ENCODE measurements at regions not wholly inside any gene's neighbourhood (a gene's known extent, or its start where the extent isn't known, plus 50 kb on each side); places are given as distances from the start of the nearest gene placed in this dataset.

DNA sequence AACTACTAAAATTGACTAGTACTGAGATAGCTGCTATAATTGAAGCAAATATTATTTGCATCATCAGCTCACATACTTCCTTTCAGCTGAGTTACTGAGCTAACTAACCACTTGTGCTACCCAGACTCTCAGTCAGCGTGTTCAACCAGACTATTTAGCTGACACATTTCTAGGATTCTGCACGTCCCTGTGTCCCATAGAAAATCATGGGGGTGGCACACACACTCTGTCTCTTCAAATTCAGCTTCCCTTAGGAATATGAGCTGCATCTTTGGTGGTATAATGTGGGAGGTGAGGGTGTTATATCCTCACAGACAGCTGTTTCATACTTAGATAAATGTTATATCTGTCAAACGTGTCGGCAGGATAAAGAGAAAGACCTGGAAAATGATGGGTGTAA, 424.0 kb downstream of the CDH2 start:
- no peak overlapping the region for H3K4me3 ChIP-seq (ENCODE audit: low read depth in 2 of 2, low read length in 2 of 2)
- CTCF ChIA-PET = no interaction called here
- no peaks in the 10 kb centered on the region for H3K4me1 ChIP-seq (ENCODE audit: control insufficient read depth, insufficient read depth, low read length)
- ATAC-seq = no peak
- POLR2A ChIA-PET = no interaction called here
- TF ChIP-seq, protein P1, sequence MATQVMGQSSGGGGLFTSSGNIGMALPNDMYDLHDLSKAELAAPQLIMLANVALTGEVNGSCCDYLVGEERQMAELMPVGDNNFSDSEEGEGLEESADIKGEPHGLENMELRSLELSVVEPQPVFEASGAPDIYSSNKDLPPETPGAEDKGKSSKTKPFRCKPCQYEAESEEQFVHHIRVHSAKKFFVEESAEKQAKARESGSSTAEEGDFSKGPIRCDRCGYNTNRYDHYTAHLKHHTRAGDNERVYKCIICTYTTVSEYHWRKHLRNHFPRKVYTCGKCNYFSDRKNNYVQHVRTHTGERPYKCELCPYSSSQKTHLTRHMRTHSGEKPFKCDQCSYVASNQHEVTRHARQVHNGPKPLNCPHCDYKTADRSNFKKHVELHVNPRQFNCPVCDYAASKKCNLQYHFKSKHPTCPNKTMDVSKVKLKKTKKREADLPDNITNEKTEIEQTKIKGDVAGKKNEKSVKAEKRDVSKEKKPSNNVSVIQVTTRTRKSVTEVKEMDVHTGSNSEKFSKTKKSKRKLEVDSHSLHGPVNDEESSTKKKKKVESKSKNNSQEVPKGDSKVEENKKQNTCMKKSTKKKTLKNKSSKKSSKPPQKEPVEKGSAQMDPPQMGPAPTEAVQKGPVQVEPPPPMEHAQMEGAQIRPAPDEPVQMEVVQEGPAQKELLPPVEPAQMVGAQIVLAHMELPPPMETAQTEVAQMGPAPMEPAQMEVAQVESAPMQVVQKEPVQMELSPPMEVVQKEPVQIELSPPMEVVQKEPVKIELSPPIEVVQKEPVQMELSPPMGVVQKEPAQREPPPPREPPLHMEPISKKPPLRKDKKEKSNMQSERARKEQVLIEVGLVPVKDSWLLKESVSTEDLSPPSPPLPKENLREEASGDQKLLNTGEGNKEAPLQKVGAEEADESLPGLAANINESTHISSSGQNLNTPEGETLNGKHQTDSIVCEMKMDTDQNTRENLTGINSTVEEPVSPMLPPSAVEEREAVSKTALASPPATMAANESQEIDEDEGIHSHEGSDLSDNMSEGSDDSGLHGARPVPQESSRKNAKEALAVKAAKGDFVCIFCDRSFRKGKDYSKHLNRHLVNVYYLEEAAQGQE (IDR thresholded peaks at IDR 0.05; ENCODE audit: insufficient read depth in 1 of 2, low read depth in 2 of 2, low read length in 1 of 2) = no peak
- TF ChIP-seq POLR2AphosphoS5 (IDR thresholded peaks at IDR 0.05; ENCODE audit: low read depth, low read length) (no peak), SIN3A (IDR thresholded peaks at IDR 0.05; ENCODE audit: borderline replicate concordance, insufficient read depth, low read depth, low read length) (no peak), TCF7L2 (IDR thresholded peaks at IDR 0.05; ENCODE audit: low read depth, low read length) (no peak)
- TF ChIP-seq, protein P2, sequence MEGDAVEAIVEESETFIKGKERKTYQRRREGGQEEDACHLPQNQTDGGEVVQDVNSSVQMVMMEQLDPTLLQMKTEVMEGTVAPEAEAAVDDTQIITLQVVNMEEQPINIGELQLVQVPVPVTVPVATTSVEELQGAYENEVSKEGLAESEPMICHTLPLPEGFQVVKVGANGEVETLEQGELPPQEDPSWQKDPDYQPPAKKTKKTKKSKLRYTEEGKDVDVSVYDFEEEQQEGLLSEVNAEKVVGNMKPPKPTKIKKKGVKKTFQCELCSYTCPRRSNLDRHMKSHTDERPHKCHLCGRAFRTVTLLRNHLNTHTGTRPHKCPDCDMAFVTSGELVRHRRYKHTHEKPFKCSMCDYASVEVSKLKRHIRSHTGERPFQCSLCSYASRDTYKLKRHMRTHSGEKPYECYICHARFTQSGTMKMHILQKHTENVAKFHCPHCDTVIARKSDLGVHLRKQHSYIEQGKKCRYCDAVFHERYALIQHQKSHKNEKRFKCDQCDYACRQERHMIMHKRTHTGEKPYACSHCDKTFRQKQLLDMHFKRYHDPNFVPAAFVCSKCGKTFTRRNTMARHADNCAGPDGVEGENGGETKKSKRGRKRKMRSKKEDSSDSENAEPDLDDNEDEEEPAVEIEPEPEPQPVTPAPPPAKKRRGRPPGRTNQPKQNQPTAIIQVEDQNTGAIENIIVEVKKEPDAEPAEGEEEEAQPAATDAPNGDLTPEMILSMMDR (IDR thresholded peaks at IDR 0.05) = no peak
- H3K27ac ChIP-seq (ENCODE audit: low read length) = no peak overlapping the region
- BruUV-seq (replicated peaks) = no TSS peak
- no peaks in the 10 kb centered on the region for H3K27me3 ChIP-seq (ENCODE audit: control insufficient read depth, insufficient read depth, low read length)
- in situ Hi-C loops (cut with HindIII; ENCODE audit: low pct_unique_long_range_greater_than_20kb, low sequenced_read_pairs) = no loop called here
- no peaks in the 10 kb centered on the region for H3K9me3 ChIP-seq (ENCODE audit: control insufficient read depth, insufficient read depth, low read depth, low read length)
- H3K36me3 ChIP-seq (ENCODE audit: control insufficient read depth, insufficient read depth, low read length) = no peaks in the 10 kb centered on the region
- no peak for DNase-seq (ENCODE audit: low read depth, low spot score)
- intact Hi-C loops (cut with micrococcal nuclease; ENCODE audit: unreplicated experiment) = loop anchor here (10.0 kb wide), 1 partner anchor 148 kb away; no protein-coding TSS in a partner anchor

GRCh38 chr18:27750923-27751322, 426.0 kb downstream of the CDH2 start:
- H3K4me3 ChIP-seq (ENCODE audit: low read depth in 2 of 2, low read length in 2 of 2) = no peak overlapping the region
- intact Hi-C loops (cut with micrococcal nuclease; ENCODE audit: unreplicated experiment) = loop anchor here (10.0 kb wide), 1 partner anchor 146 kb away; no protein-coding TSS in a partner anchor
- TF ChIP-seq SIN3A (IDR thresholded peaks at IDR 0.05; ENCODE audit: borderline replicate concordance, insufficient read depth, low read depth, low read length) = no peak
- TF ChIP-seq TCF7L2 (IDR thresholded peaks at IDR 0.05; ENCODE audit: low read depth, low read length) = no peak
- no peak for TF ChIP-seq POLR2AphosphoS5 (IDR thresholded peaks at IDR 0.05; ENCODE audit: low read depth, low read length)
- TF ChIP-seq, protein P2 (IDR thresholded peaks at IDR 0.05) = no peak
- TF ChIP-seq, protein P1 (IDR thresholded peaks at IDR 0.05; ENCODE audit: insufficient read depth in 1 of 2, low read depth in 2 of 2, low read length in 1 of 2) = no peak
- no peaks in the 10 kb centered on the region for H3K27me3 ChIP-seq (ENCODE audit: control insufficient read depth, insufficient read depth, low read length)
- H3K27ac ChIP-seq (ENCODE audit: low read length) = no peak overlapping the region
- DNase-seq (ENCODE audit: low read depth, low spot score) = no peak
- in situ Hi-C loops (cut with HindIII; ENCODE audit: low pct_unique_long_range_greater_than_20kb, low sequenced_read_pairs) = no loop called here
- no peaks in the 10 kb centered on the region for H3K4me1 ChIP-seq (ENCODE audit: control insufficient read depth, insufficient read depth, low read length)
- no peaks in the 10 kb centered on the region for H3K36me3 ChIP-seq (ENCODE audit: control insufficient read depth, insufficient read depth, low read length)
- ChIA-PET CTCF (no interaction called here), POLR2A (no interaction called here)
- no peaks in the 10 kb centered on the region for H3K9me3 ChIP-seq (ENCODE audit: control insufficient read depth, insufficient read depth, low read depth, low read length)
- no TSS peak for BruUV-seq (replicated peaks)
- no peak for ATAC-seq

Measured in Panc1 (cell line).